Caco-2 (cell line): ENCODE measurements at regions not wholly inside any gene's neighbourhood (a gene's known extent, or its start where the extent isn't known, plus 50 kb on each side); places are given as distances from the start of the nearest gene placed in this dataset.

Experiments used
- BruUV-seq: library from RNA; stranded (reverse); fragments of 400-500 nt; replicated peaks from 2 replicates; lab custom pipeline; 2021; lab: Mats Ljungman, UMichigan
- CTCF ChIA-PET: fragments of 300-600 bp; sonication (Branson Sonifier 250); formaldehyde crosslinking; loops from one replicate; lab custom pipeline; 2022; ENCODE audit warnings: antibody characterized with exemption; lab: Charles Lee
- POLR2A ChIA-PET: fragments of 300-600 bp; sonication (Branson Sonifier 250); formaldehyde crosslinking; loops from one replicate; lab custom pipeline; 2022; ENCODE audit warnings: antibody characterized with exemption; lab: Charles Lee
- DNase-seq, 2 experiments: peaks; one replicate each; pipeline versions ENCODE4 v3.0.0 to v3.0.0-alpha.2; 2020 to 2022
- H3K27me3 ChIP-seq: replicated peaks from 2 replicates; pipeline ENCODE4 v1.6.0; 2011; ENCODE audit warnings: low read length; ENCODE audit not compliant: control insufficient read depth, insufficient read depth
- H3K36me3 ChIP-seq: 2 replicates; pipeline ENCODE4 v1.5.1; 2011; ENCODE audit warnings: low read length; ENCODE audit not compliant: control insufficient read depth, insufficient read depth
- H3K4me1 ChIP-seq: fragments of 250-450 bp; sonication (Bioruptor Pico); 2 replicates; pipeline ENCODE4 v1.5.1; 2020; ENCODE audit warnings: mild to moderate bottlenecking
- H3K4me3 ChIP-seq: 2 replicates; pipeline ENCODE4 v1.5.1; 2011; ENCODE audit warnings: low read depth, mild to moderate bottlenecking, control low read depth, low read length
- H3K9me3 ChIP-seq: fragments of 250-450 bp; sonication (Bioruptor Pico); 2 replicates; pipeline ENCODE4 v1.5.1; 2020; ENCODE audit warnings: mild to moderate bottlenecking, moderate library complexity
- H3K27ac Mint-ChIP-seq: one replicate; pipeline ENCODE4 v1.8.0; 2022; ENCODE audit warnings: mixed read lengths; ENCODE audit not compliant: unreplicated experiment
- H3K27me3 Mint-ChIP-seq: one replicate; pipeline ENCODE4 v1.8.0; 2022; ENCODE audit warnings: mixed read lengths; ENCODE audit not compliant: insufficient read depth, unreplicated experiment
- H3K36me3 Mint-ChIP-seq: one replicate; pipeline ENCODE4 v1.8.0; 2022; ENCODE audit warnings: mild to moderate bottlenecking, mixed read lengths; ENCODE audit not compliant: insufficient read depth, unreplicated experiment
- H3K4me1 Mint-ChIP-seq: one replicate; pipeline ENCODE4 v1.8.0; 2022; ENCODE audit warnings: low read depth, mixed read lengths; ENCODE audit not compliant: unreplicated experiment
- H3K4me3 Mint-ChIP-seq: one replicate; pipeline ENCODE4 v1.8.0; 2022; ENCODE audit warnings: mild to moderate bottlenecking, moderate library complexity, mixed read lengths; ENCODE audit not compliant: unreplicated experiment
- H3K9me3 Mint-ChIP-seq: one replicate; pipeline ENCODE4 v1.8.0; 2022; ENCODE audit warnings: mixed read lengths; ENCODE audit not compliant: unreplicated experiment
- CTCF ChIP-seq, 2 experiments: fragments of 200-600 bp in 1 of 2; IDR thresholded peaks; 1 replicate in 1 of 2; 2 replicates in 1 of 2; pipeline versions ENCODE4 v1.5.1 to v1.8.0; 2011 to 2022; ENCODE audit warnings: antibody characterized with exemption in 1 of 2, control low read depth in 1 of 2, inconsistent platforms in 1 of 2, low read depth in 1 of 2, low read length in 1 of 2, mild to moderate bottlenecking in 1 of 2, moderate library complexity in 1 of 2; ENCODE audit not compliant: insufficient read depth in 1 of 2, severe bottlenecking in 1 of 2, unreplicated experiment in 1 of 2
- intact Hi-C: fragments of 100-400 bp; cut with micrococcal nuclease; formaldehyde crosslinking; loops from one replicate; pipeline ENCODE4 v1.10.0; 2022; ENCODE audit not compliant: unreplicated experiment

- Mint-ChIP-seq H3K36me3 (no peaks in the 10 kb centered on the region), H3K9me3 (peaks cover 15% of the 10 kb centered on the region), H3K4me1 (peaks cover 7% of the 10 kb centered on the region), H3K4me3 (no peak overlapping the region), H3K27ac (no peak overlapping the region), H3K27me3 (no peaks in the 10 kb centered on the region)
- Histone ChIP-seq H3K4me1 (no peaks in the 10 kb centered on the region), H3K27me3 (no peaks in the 10 kb centered on the region), H3K9me3 (no peaks in the 10 kb centered on the region; the same call in 1 of the 2 replicates), H3K4me3 (no peak overlapping the region), H3K36me3 (no peaks in the 10 kb centered on the region)
- DNase-seq = no peak
- BruUV-seq = no TSS peak
- no peak for TF ChIP-seq CTCF (IDR thresholded peaks at IDR 0.05; ENCODE audit: insufficient read depth in 1 of 2, low read depth in 1 of 2, low read length in 1 of 2, severe bottlenecking in 1 of 2, unreplicated experiment in 1 of 2)
- intact Hi-C loops = no loop called here
- ChIA-PET POLR2A (no interaction called here), CTCF (no interaction called here)
Observed at GRCh38 chr13:109577191-109577700, 209.1 kb downstream of the IRS2 start.

DNA sequence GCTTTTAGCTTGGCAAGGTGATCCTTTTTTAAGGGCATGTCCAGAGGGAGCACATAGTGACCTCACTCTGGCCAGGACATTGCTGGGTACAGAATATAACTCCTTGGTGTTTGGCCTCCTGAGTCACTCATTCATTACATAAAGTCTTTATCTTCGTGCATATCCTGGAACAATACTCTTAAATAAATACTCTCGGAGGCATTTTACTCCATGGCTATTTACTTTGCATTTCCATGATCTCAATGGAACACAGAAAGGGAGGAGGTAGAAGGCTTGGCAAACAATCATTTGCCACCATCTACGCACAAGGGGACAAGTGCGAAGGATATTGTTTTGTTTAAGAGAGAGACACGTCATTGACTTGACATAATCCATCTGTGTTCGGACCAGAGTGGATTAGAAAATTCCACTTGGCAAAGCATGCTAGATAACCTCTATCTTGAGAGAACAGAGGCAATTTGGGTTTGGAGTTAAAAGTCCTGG is 210.0 kb downstream of the IRS2 start:
- no peaks in the 10 kb centered on the region; the same call in 1 of the 2 replicates for H3K9me3 ChIP-seq
- intact Hi-C loops = no loop called here
- no peaks in the 10 kb centered on the region for H3K27me3 Mint-ChIP-seq
- no peak overlapping the region for H3K27ac Mint-ChIP-seq
- POLR2A ChIA-PET = no interaction called here
- peaks cover 7% of the 10 kb centered on the region for H3K9me3 Mint-ChIP-seq
- DNase-seq = no peak
- peaks cover 7% of the 10 kb centered on the region for H3K4me1 Mint-ChIP-seq
- CTCF ChIA-PET = no interaction called here
- H3K4me3 ChIP-seq = no peak overlapping the region
- no peaks in the 10 kb centered on the region for H3K36me3 ChIP-seq
- H3K4me1 ChIP-seq = no peaks in the 10 kb centered on the region
- no peak for TF ChIP-seq CTCF (IDR thresholded peaks at IDR 0.05; ENCODE audit: insufficient read depth in 1 of 2, low read depth in 1 of 2, low read length in 1 of 2, severe bottlenecking in 1 of 2, unreplicated experiment in 1 of 2)
- H3K27me3 ChIP-seq = no peaks in the 10 kb centered on the region
- no peak overlapping the region for H3K4me3 Mint-ChIP-seq
- no TSS peak for BruUV-seq
- H3K36me3 Mint-ChIP-seq = no peaks in the 10 kb centered on the region

GRCh38 chr13:109575821-109576220 is 210.6 kb downstream of the IRS2 start:
- no TSS peak for BruUV-seq
- H3K4me1 ChIP-seq = no peaks in the 10 kb centered on the region

More at GRCh38 chr13:109575821-109576220, 210.6 kb downstream of the IRS2 start:
- H3K36me3 Mint-ChIP-seq = no peaks in the 10 kb centered on the region
- Histone ChIP-seq H3K36me3 (no peaks in the 10 kb centered on the region), H3K27me3 (no peaks in the 10 kb centered on the region), H3K9me3 (no peaks in the 10 kb centered on the region), H3K4me3 (no peak overlapping the region)
- DNase-seq = no peak
- CTCF ChIA-PET = no interaction called here
- no peak for TF ChIP-seq CTCF (IDR thresholded peaks at IDR 0.05; ENCODE audit: insufficient read depth in 1 of 2, low read depth in 1 of 2, low read length in 1 of 2, severe bottlenecking in 1 of 2, unreplicated experiment in 1 of 2)
- POLR2A ChIA-PET = no interaction called here
- H3K4me3 Mint-ChIP-seq = no peak overlapping the region
- no peak overlapping the region for H3K27ac Mint-ChIP-seq
- intact Hi-C loops = no loop called here
- H3K9me3 Mint-ChIP-seq = peaks cover 7% of the 10 kb centered on the region
- peaks cover 11% of the 10 kb centered on the region for H3K4me1 Mint-ChIP-seq
- H3K27me3 Mint-ChIP-seq = no peaks in the 10 kb centered on the region
